AG04449 (cell line): ENCODE measurements at regions not wholly inside any gene's neighbourhood (a gene's known extent, or its start where the extent isn't known, plus 50 kb on each side); places are given as distances from the start of the nearest gene placed in this dataset.

Experiments
- CTCF ChIA-PET: fragments of 350-600 bp; formaldehyde crosslinking; extraction: SDS; loops from one replicate; lab custom pipeline; 2021; ENCODE audit warnings: antibody characterized with exemption; lab: Yijun Ruan, JAX
- POLR2A ChIA-PET: fragments of 400-600, 350-600 bp; formaldehyde crosslinking; extraction: SDS; loops from one replicate; lab custom pipeline; 2020; ENCODE audit warnings: antibody characterized with exemption, inconsistent platforms; lab: Yijun Ruan, JAX
- DNase-seq: peaks from one replicate; pipeline ENCODE4 v3.0.0-alpha.2; 2010; ENCODE audit warnings: low read depth, low spot score
- H3K4me3 ChIP-seq: 2 replicates; pipeline ENCODE4 v1.5.1; 2011; ENCODE audit warnings: low read depth, mild to moderate bottlenecking, control low read depth, low read length
- CTCF ChIP-seq: IDR thresholded peaks from one replicate; pipeline ENCODE4 v1.5.1; 2011; ENCODE audit warnings: mild to moderate bottlenecking, moderate library complexity, low read length, control low read depth, inconsistent platforms; ENCODE audit not compliant: insufficient read depth; ENCODE audit errors: missing control alignments

DNA sequence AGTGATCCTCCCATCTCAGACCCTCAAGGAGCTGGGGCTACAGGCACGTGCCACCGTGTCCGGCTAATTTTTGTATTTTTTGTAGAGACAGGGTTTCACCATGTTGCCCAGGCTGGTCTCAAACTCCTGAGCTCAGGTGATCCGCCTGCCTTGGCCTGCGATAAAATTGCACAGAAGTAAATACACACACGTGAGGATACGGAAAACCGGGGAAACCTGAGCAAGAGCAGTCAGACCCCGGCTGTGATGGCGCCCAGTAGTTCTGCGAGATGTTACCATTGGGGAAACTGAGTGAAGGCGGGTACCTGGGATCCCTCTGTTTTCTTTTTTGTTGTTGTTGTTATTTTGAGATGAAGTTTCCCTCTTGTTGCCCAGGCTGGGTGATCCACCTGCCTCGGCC lies 114.9 kb downstream of the C9orf50 start:
- TF ChIP-seq CTCF, result no peak
- POLR2A ChIA-PET, result interaction anchor here (0.8 kb wide), 1 partner anchor 66 kb away, joined by 3 read pairs; no protein-coding TSS in a partner anchor
- no peak for DNase-seq
- CTCF ChIA-PET, result no interaction called here
- H3K4me3 ChIP-seq, result no peak overlapping the region

DNA sequence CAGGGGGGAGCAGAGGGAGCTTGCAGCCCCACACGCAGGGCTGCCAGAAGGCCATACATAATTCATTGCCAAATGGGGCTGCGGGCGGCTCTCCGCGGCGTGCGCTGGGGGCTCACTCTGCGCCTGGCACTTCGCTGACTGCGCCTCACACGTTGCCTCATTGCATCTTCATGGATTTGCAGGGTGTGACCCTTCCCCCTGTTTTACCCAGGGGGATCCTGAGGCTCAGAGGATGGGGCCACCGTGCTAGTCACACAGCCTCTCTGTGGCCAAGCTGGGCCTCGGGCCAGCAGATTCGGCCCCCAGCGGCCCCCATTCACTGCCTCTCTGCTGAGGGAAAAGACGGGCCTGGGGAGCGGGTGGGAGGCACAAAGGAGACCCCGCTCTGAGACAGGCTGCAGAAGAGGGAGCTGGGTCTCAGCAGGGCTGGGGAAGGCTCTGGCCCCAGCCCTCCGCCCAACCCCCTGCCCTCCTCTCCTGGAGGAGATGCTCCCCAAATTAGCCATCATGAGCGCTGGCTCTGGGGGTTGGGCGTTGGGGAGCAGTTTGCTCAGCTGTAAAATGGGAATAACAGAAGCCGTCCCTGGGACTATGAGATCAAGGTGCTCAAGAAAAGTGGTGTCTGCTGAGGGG lies 115.5 kb downstream of the C9orf50 start:
- H3K4me3 ChIP-seq, result no peak overlapping the region
- no peak for TF ChIP-seq CTCF
- ChIA-PET POLR2A (interaction anchor here (0.8 kb wide), 1 partner anchor 67 kb away, joined by 3 read pairs; no protein-coding TSS in a partner anchor), CTCF (no interaction called here)
- no peak for DNase-seq

DNA sequence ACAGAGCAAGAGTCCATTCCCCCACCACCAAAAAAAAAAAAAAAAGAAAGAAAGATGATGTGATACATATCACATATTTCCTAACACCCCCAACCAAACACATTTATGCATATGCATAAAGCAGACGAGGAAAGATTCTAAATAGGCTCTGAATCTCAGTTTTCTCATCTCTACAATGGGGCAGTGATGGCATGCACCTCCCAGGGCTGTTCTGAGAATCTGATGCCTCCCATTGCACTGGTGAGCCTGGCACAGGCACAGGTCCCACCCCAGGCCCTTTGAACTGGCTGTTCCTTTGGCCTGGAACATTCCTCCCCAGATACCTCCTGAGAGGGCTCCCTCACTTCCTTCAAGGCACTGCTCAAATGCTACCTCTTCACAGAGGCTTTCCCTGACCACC lies 116.5 kb downstream of the C9orf50 start:
- CTCF ChIA-PET, result no interaction called here

DNA sequence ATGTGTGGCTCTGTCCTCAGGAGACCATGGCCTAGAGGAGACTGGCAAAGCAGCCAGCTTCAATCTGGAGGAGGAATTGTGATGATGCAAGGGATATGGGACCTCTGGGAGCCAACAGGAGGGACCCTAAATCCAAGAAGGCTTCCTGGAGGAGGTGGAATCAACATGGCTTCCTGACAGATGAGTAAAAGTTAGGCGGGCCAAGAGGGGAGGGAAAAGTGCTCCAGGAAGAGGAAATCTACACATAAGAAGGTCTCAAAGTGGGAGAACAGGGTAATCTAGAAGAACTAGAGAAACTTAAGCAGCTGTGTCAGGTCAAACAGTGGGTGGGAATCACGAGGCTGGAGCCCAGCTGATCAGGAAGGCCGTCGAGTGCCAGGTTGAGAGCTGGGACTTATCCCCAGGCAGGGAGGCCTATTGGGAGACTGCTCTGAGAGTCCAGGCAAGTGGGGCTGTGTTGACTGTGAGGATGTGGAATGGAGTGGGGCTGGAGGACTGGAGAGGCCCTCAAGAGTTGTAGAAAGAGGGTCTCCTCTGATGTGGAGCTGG lies 119.1 kb downstream of the C9orf50 start:
- ChIA-PET POLR2A (interaction anchor here (0.6 to 10.9 kb wide), 6 partner anchors 12 to 355 kb away, joined by 3 to 170 read pairs (median 4); partner anchors contain the start of gene IER5L), CTCF (interaction anchor here (0.9 to 1.9 kb wide), 10 partner anchors 10 to 370 kb away, joined by 3 to 9 read pairs (median 5); no protein-coding TSS in a partner anchor)
- no peak overlapping the region for H3K4me3 ChIP-seq
- TF ChIP-seq CTCF, result no peak
- DNase-seq, result no peak

More for the DNA sequence above, 116.5 kb downstream of the C9orf50 start:
- no peak overlapping the region for H3K4me3 ChIP-seq
- DNase-seq, result no peak
- POLR2A ChIA-PET, result no interaction called here
- TF ChIP-seq CTCF, result no peak

DNA sequence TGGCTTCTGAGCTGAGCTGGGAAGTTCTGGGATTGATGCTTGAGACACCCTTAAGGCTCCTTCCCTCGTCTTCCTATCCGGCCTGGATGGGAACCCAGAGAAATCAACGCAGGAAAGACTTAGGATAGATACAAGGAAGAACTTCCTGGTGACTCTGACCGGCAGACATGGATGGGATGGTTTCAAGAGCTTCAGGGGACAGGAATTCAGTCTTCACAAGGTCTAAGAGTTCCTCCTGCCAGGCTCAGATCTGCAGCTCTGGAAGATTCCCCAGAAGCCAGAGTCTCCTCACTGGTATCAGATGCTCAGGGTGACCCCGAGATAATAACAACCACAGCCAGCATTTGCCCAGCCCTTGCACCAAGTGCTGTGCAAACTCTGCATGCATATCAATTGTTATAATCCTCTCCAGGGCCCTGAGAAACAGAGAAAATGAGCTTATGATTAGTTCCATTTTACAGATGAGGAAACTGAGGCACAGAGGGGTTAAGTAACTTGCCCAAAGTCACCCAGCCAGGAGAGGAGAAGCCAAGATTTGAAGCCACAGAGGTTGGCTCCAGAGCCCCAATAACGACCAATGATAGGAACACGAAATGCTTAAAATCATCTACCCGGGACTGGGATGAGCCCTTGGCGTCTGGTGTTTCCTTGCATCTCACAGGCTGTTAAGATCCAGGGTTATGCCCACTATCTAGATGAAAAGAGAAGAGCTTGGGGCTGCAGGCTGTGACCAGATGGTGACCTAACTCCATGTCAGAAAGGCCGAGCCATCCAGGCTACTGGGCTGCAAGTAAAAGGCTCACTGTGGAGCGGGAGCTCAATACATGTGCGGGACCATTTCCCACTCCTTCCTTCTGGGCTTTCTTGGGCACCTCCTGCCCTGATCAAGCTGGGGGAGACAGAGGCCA lies 119.8 kb downstream of the C9orf50 start:
- no peak for TF ChIP-seq CTCF
- ChIA-PET POLR2A (interaction anchor here (0.6 to 10.9 kb wide), 14 partner anchors 9 to 361 kb away, joined by 3 to 170 read pairs (median 4); partner anchors contain the start of genes IER5L and NTMT1), CTCF (interaction anchor here (0.9 to 1.9 kb wide), 12 partner anchors 10 to 370 kb away, joined by 3 to 9 read pairs (median 5); no protein-coding TSS in a partner anchor)
- DNase-seq, result no peak
- no peak overlapping the region for H3K4me3 ChIP-seq
